ENCODE measurements at regions not wholly inside any gene's neighbourhood (a gene's known extent, or its start where the extent isn't known, plus 50 kb on each side); places are given as distances from the start of the nearest gene placed in this dataset.

DNA sequence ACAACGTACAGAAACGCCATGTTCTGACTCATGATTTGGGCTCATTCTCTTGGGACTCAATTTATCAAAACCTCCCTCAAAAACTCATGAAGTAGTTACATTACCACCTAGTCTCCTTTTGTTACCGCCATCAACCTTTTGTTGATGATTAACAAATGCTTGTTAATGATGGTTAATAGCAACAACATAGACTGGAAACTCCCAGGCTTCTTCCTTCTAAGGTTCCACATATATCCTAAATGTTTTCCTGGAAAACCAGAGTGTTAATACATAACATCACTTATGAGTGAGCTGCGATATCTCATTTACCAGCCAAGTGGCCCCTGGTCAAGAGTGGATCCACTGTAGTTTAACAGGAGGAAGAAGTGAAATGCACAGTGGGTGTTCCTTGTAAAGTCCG, 176.3 kb downstream of the ERMARD start:
- Histone ChIP-seq H3K9ac (ENCODE audit: low read length) (no peak overlapping the region), H4K8ac (ENCODE audit: low read length) (no peak overlapping the region), H4K91ac (ENCODE audit: low read length) (no peak overlapping the region), H3K27ac (ENCODE audit: low read length, poor library complexity, severe bottlenecking) (no peak overlapping the region), H2BK12ac (ENCODE audit: low read length in 2 of 2) (no peak overlapping the region), H3K4me1 (ENCODE audit: control insufficient read depth, insufficient read depth, low read depth, low read length) (no peaks in the 10 kb centered on the region), H3K9me3 (ENCODE audit: control insufficient read depth, low read length) (peaks cover 8% of the 10 kb centered on the region), H3K23ac (ENCODE audit: low read length in 2 of 2) (no peak overlapping the region), H3K27me3 (ENCODE audit: control insufficient read depth in 1 of 2, insufficient read depth in 1 of 2, low read length in 2 of 2) (peaks cover 0 to 4% of the 10 kb centered on the region in 2 experiments), H2BK5ac (ENCODE audit: low read depth, low read length, poor library complexity, severe bottlenecking) (no peak overlapping the region), H3K36me3 (ENCODE audit: control insufficient read depth in 1 of 2, insufficient read depth in 2 of 2, low read depth in 1 of 2, low read length in 2 of 2) (no peaks in the 10 kb centered on the region), H3K4ac (ENCODE audit: low read depth in 1 of 2, low read length in 2 of 2) (no peak overlapping the region), H3K79me1 (replicated peaks; ENCODE audit: low read length, poor library complexity, severe bottlenecking) (no peaks in the 10 kb centered on the region), H3K4me3 (ENCODE audit: insufficient read depth in 1 of 2, low read depth in 1 of 2, low read length in 2 of 2) (no peak overlapping the region), H2AFZ (ENCODE audit: low read depth, low read length) (no peak overlapping the region), H3K14ac (ENCODE audit: low read length in 2 of 2) (no peak overlapping the region), H2BK120ac (ENCODE audit: low read depth, low read length) (no peak overlapping the region), H3K18ac (ENCODE audit: low read depth in 1 of 2, low read length in 2 of 2) (no peak overlapping the region), H3K4me2 (ENCODE audit: low read length, poor library complexity, severe bottlenecking) (no peak overlapping the region), H2BK15ac (ENCODE audit: low read depth, poor library complexity, severe bottlenecking) (no peak overlapping the region), H2AK5ac (ENCODE audit: low read length, severe bottlenecking) (no peak overlapping the region)
- 63% methylated on average over 4 of the region's 5 CpGs for WGBS
- DNase-seq: no peak

DNA sequence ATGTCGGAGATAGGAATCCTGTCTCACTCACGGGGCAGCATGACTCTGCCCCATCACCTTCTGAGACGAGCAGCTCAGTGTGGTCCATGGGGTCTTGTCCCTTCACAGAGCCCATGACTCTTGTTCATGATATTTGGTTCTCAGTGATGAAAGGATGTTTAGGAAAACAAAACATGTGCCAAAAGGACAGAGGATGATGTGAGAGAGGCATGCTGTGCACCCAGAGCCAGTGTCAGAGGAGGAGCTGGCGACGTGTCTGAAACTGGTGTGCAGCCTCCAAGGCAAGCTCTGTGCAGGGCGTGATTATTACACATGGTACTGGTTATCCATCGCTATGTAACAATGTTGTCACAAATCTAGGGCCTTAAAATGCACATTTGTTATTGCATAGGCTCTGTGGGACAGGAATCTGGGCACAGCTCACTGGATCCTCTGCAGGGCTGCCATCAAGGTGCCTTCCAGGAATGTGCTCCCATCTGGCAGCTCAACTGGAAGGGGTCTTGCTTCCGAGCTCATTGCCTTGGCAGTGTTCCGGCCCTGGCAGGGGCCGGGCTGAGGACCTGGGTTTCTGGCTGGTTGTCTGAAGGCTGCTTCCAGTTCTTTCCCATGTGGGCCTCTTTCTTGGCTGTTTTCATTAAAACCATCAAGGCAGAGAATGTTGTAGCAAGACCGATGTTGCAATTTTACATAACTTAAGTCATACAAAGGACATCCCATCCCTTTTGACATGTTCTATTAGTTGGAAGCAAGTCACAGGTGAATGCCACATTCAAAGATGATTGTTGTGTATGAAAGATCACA, 175.4 kb downstream of the ERMARD start:
- Histone ChIP-seq H3K9me3 (ENCODE audit: control insufficient read depth, low read length) (peaks cover 8% of the 10 kb centered on the region), H2BK5ac (ENCODE audit: low read depth, low read length, poor library complexity, severe bottlenecking) (no peak overlapping the region), H3K4me1 (ENCODE audit: control insufficient read depth, insufficient read depth, low read depth, low read length) (no peaks in the 10 kb centered on the region), H2BK120ac (ENCODE audit: low read depth, low read length) (no peak overlapping the region), H2AK5ac (ENCODE audit: low read length, severe bottlenecking) (no peak overlapping the region), H3K9ac (ENCODE audit: low read length) (no peak overlapping the region), H3K4me2 (ENCODE audit: low read length, poor library complexity, severe bottlenecking) (no peak overlapping the region), H3K23ac (ENCODE audit: low read length in 2 of 2) (no peak overlapping the region), H3K27me3 (ENCODE audit: control insufficient read depth in 1 of 2, insufficient read depth in 1 of 2, low read length in 2 of 2) (peaks cover 0 to 4% of the 10 kb centered on the region in 2 experiments), H3K79me1 (replicated peaks; ENCODE audit: low read length, poor library complexity, severe bottlenecking) (no peaks in the 10 kb centered on the region), H2BK15ac (ENCODE audit: low read depth, poor library complexity, severe bottlenecking) (no peak overlapping the region), H3K14ac (ENCODE audit: low read length in 2 of 2) (no peak overlapping the region), H2AFZ (ENCODE audit: low read depth, low read length) (no peak overlapping the region), H3K36me3 (ENCODE audit: control insufficient read depth in 1 of 2, insufficient read depth in 2 of 2, low read depth in 1 of 2, low read length in 2 of 2) (no peaks in the 10 kb centered on the region), H4K8ac (ENCODE audit: low read length) (no peak overlapping the region), H3K18ac (ENCODE audit: low read depth in 1 of 2, low read length in 2 of 2) (no peak overlapping the region), H3K27ac (ENCODE audit: low read length, poor library complexity, severe bottlenecking) (no peak overlapping the region), H2BK12ac (ENCODE audit: low read length in 2 of 2) (no peak overlapping the region), H3K4ac (ENCODE audit: low read depth in 1 of 2, low read length in 2 of 2) (no peak overlapping the region), H3K4me3 (ENCODE audit: insufficient read depth in 1 of 2, low read depth in 1 of 2, low read length in 2 of 2) (no peak overlapping the region), H4K91ac (ENCODE audit: low read length) (no peak overlapping the region)
- no peak for DNase-seq
- 82% methylated on average over 11 of the region's 11 CpGs for WGBS

DNA sequence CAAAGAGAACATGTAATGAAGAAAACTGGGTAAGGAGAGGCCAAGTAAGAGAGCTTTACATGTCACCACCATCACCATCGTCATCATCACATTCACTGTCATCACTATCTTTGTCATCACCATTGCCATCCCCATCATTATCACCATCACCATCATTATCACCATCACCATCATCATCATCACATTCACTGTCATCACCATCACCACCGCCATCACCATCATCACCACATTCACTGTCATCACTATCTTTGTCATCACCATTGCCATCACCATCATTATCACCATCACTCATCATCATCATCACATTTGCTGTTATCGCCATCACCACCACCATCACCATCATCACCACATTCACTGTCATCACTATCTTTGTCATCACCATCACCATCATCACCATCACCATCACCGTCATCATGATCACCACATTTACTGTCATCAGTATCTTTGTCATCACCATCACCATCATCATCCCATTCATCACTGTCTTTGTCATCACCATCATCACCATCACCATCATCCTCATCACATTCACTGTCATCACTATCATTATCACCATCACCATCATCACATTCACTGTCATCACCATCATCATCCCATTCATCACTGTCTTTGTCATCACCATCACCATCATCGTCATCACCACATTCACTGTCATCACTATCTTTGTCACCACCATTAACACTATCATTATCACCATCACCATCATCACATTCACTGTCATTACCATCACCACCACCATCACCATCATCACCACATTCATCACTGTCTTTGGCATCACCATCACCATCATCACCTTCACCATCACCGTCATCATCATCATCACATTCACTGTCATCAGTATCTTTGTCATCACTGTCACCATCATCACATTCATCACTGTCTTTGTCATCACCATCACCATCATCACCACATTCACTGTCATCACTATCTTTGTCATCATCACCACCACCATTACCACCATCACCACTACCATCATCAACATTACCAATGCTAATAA, 172.3 kb downstream of the ERMARD start:
- Histone ChIP-seq H3K4ac (ENCODE audit: low read depth in 1 of 2, low read length in 2 of 2) (no peak overlapping the region), H2BK12ac (ENCODE audit: low read length in 2 of 2) (no peak overlapping the region), H3K14ac (ENCODE audit: low read length in 2 of 2) (no peak overlapping the region), H3K4me1 (ENCODE audit: control insufficient read depth, insufficient read depth, low read depth, low read length) (no peaks in the 10 kb centered on the region), H3K18ac (ENCODE audit: low read depth in 1 of 2, low read length in 2 of 2) (no peak overlapping the region), H2BK5ac (ENCODE audit: low read depth, low read length, poor library complexity, severe bottlenecking) (no peak overlapping the region), H2AK5ac (ENCODE audit: low read length, severe bottlenecking) (no peak overlapping the region), H4K91ac (ENCODE audit: low read length) (no peak overlapping the region), H3K4me2 (ENCODE audit: low read length, poor library complexity, severe bottlenecking) (no peak overlapping the region), H3K23ac (ENCODE audit: low read length in 2 of 2) (no peak overlapping the region), H3K27me3 (ENCODE audit: control insufficient read depth in 1 of 2, insufficient read depth in 1 of 2, low read length in 2 of 2) (peaks cover 0 to 4% of the 10 kb centered on the region in 2 experiments), H2AFZ (ENCODE audit: low read depth, low read length) (no peak overlapping the region), H3K79me1 (replicated peaks; ENCODE audit: low read length, poor library complexity, severe bottlenecking) (no peaks in the 10 kb centered on the region), H2BK120ac (ENCODE audit: low read depth, low read length) (no peak overlapping the region), H3K36me3 (ENCODE audit: control insufficient read depth in 1 of 2, insufficient read depth in 2 of 2, low read depth in 1 of 2, low read length in 2 of 2) (no peaks in the 10 kb centered on the region), H3K27ac (ENCODE audit: low read length, poor library complexity, severe bottlenecking) (no peak overlapping the region), H4K8ac (ENCODE audit: low read length) (no peak overlapping the region), H3K9ac (ENCODE audit: low read length) (no peak overlapping the region), H2BK15ac (ENCODE audit: low read depth, poor library complexity, severe bottlenecking) (no peak overlapping the region), H3K9me3 (ENCODE audit: control insufficient read depth, low read length) (peaks cover 3% of the 10 kb centered on the region), H3K4me3 (ENCODE audit: insufficient read depth in 1 of 2, low read depth in 1 of 2, low read length in 2 of 2) (no peak overlapping the region)
- whole genome bisulfite sequencing: 81% methylated on average over 6 of the region's 6 CpGs
- DNase-seq: no peak

Measured in mesenchymal stem cell (in vitro differentiated cells and primary cell).